HTR-8/SVneo (cell line): ENCODE measurements at regions not wholly inside any gene's neighbourhood (a gene's known extent, or its start where the extent isn't known, plus 50 kb on each side); places are given as distances from the start of the nearest gene placed in this dataset.
"Not testable (repeated sequence)": the region's sequence is repeated elsewhere in the genome, so short reads cannot be mapped to it uniquely, and the experiment has no call there.

Experiments used
- DNase-seq: peaks from one replicate; pipeline ENCODE4 v3.0.0; 2011; ENCODE audit warnings: low spot score, mixed read lengths; ENCODE audit not compliant: insufficient read length
- FAIRE-seq: peaks from 2 replicates; lab custom pipeline; 2011; peaks lifted over from hg19 to GRCh38; lab: Jason Lieb, UNC

- FAIRE-seq = no peak
These were observed 424.8 kb upstream of the PLXNA2 start for GRCh38 chr1:208668991-208669390.

DNA sequence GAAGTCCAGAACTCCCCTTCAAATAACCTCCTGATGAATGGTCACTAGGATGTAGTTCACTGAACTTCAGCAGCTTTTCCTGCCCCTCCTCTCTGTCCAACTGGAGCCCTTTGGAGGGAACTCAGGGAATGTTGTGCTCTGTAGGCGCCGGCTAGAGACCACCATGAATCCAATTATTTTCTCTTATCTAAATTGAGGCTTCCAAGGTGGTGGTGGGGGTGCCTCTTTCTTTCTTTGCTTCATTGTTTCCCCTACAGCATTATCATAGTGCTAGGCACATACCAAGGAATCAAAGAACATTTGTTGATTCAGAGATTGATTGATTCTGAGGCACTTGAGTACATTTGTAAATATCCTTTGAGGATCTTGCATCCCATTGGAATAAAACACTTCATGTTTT is 426.6 kb upstream of the PLXNA2 start:
- DNase-seq (no peak), FAIRE-seq (no peak)

More at GRCh38 chr1:208668991-208669390, 424.8 kb upstream of the PLXNA2 start:
- no peak for DNase-seq

GRCh38 chr1:208681878-208682663 is 437.9 kb upstream of the PLXNA2 start:
- DNase-seq (no peak), FAIRE-seq (no peak)

DNA sequence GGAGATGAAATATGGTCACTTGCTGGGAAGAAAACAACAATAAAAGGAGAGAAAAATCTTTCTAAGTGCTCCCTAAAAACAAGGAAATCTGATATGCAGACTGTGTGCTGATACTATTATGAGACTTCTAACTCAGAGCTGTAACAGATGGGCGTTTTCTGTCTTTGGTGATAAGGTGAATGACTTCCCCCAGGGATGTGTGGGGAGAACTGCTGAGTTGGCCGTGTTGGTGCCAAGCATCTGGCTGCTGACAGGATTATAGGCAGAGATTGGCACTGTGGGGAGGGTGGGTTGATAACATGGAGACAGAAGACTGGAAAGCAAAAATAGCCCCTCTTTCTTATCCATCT is 438.5 kb upstream of the PLXNA2 start:
- no peak for DNase-seq
- no peak for FAIRE-seq

DNA sequence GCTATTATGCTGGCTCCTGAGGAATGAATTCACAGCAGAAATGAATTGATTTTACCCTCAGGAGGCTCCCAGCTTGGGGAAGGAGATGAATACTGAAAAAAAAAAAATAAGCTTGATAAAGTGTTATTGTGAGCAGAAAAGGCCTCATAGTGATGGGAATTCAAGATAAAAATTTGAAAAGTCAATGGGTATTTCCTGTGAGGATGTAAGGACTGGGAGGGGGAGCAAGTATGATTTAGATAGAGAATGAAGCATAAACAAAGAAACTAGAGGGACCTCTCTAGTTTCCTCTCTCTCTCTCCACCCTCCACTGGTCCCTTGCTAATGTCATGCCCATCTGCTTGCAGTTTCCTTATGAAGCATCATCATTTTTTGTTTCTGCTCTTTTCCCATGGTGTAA is 439.0 kb upstream of the PLXNA2 start:
- no peak for DNase-seq
- FAIRE-seq = no peak

- no peak for DNase-seq
- no peak for FAIRE-seq
These were observed 440.0 kb upstream of the PLXNA2 start for GRCh38 chr1:208684192-208684591.

DNA sequence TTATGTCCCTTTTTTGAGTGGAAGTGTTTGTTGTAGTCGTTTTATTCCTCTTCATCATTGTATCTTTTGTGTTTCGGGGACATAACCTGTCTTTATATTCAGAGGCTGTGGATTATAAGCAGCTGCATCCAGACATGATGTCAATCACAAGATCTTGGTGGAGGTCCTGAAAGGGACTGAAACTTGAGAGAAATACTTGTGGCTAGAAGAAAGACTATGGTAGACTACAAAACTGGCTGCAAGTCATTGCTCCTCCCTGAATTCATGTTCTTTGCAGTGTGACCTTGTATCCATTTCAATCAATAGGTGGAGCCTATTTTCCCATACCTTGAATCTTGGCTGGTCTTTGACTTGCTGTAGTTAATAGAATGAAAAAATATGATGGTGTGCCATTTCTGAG is 442.4 kb upstream of the PLXNA2 start:
- FAIRE-seq (no peak), DNase-seq (no peak)

GRCh38 chr1:208688656-208689315 is 444.6 kb upstream of the PLXNA2 start:
- DNase-seq (no peak), FAIRE-seq (no peak)

GRCh38 chr1:208691012-208691411 is 446.8 kb upstream of the PLXNA2 start:
- FAIRE-seq (no peak), DNase-seq (no peak)

GRCh38 chr1:208709981-208710380 is 465.8 kb upstream of the PLXNA2 start:
- FAIRE-seq (no peak), DNase-seq (no peak)

DNA sequence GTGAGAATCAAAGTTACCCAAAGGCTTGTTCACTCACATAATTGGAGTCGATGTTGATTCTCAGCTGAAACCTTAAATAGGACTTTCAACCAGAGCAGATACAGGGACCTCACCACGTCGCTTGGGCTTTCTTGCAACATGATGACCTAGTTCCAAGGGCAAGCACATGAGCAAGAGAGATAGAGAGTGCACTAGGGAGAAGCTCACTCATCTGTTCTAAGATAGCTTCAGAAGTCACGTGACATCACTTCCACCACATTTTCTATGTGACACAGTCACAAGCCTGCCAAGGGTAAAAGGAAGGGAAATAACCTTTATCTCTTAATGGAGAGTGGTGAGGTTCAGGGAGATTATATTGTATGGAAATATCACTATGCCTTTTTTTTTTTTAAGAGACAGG is 470.1 kb upstream of the PLXNA2 start:
- FAIRE-seq (no peak), DNase-seq (no peak)

GRCh38 chr1:208717525-208717924 is 473.3 kb upstream of the PLXNA2 start:
- DNase-seq (no peak), FAIRE-seq (no peak)

DNA sequence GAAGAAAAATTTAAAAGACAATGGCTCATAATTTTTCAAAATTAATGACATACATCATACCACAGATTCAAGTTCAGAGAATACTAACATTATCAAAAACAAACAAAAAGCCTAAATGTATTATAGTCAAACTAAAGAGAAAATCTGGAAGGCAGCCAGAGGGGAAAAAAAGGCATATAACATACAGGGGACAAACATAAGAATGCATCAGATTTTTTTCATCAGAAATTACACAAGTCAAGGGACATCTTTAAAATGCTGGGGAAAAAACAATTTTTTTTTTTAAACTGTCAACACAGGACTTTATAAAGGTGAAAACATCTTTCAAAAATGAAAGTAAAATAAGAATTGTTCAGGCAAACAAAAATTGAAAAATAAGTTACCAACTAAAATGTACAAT is 478.4 kb upstream of the PLXNA2 start:
- FAIRE-seq = no peak
- no peak for DNase-seq

GRCh38 chr1:208724079-208724478 is 479.9 kb upstream of the PLXNA2 start:
- DNase-seq (no peak), FAIRE-seq (no peak)

DNA sequence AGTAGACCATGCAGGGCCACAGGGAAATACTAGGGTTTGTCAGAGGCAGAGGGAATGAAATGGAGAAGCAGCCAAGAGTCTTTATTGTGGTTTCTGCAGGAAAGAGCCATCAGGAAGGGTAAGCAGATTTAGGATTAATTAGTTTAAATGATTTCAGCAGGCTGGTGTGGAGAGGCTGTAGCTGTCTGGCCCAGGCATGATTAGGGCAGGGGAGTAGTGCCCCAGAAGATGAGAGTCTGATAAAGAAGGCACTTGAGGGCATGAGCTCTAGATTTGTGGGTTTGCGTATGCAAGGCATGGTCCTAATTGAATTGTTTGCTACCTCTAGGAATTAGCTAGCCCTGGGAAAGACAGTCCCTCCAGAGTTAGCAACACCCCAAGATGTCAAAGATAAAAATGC is 484.6 kb upstream of the PLXNA2 start:
- no peak for FAIRE-seq
- no peak for DNase-seq

DNA sequence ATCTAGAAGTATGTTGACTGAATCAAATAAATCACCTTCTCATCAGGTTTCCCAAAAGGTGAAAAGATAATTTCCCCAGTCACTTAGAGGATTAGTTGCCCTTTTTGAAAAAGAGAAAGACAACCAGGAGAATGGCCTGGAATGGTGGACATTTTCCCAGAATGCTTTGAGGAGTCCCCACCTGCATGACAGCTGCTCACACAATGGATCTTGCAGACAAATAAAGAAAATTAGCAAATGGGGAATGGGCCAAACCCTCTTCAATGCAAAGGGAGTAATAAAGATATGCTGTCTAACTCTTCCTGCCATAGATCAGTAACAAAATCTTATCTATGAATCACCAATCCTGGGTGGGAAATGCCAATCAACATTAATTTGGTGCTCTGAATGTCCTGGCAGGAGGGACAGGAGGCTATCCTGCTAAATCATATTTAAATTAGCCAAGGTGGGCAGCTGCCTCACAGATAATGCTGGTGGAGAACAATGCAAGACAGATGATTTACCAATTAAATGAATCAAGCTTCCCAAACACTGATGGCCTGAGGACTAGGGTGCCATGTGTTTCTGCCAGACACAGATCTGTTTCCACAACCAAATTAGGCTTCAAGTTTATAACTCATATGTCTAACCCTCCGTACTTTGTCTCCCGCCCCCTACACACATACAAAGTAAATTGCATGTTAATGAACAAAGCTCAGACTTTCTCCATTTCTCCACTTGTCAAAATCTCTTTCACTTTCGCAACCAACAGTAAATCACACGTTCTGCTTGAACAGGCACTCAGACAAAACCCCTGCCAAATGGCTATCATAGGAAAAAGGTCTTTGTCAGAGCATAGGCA is 488.0 kb upstream of the PLXNA2 start:
- DNase-seq (no peak), FAIRE-seq (no peak)

- FAIRE-seq (no peak), DNase-seq (no peak)
These were observed 493.0 kb upstream of the PLXNA2 start for GRCh38 chr1:208737161-208737560.

DNA sequence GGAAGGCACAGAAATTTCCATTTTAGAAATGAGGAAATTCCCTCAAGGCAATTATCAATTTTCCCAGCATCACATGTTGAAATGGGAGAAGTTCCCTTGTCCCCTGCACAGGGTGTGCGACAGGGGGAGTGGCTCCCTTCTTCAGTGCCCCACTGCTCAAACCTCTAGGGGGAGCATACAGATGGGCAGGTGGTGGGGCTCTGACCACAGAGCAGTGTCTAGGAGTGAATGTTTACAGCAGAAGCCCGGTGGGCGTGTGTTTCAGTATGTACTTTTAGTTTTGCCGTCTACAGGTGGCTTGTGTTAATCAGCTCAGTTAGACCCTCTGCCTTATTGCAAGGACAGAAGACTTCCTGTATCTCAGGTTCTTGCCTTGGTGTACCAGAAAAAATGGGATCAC is 493.7 kb upstream of the PLXNA2 start:
- FAIRE-seq (no peak), DNase-seq (no peak)

GRCh38 chr1:208739636-208740035 is 495.5 kb upstream of the PLXNA2 start:
- FAIRE-seq, DNase-seq: not testable (repeated sequence)

DNA sequence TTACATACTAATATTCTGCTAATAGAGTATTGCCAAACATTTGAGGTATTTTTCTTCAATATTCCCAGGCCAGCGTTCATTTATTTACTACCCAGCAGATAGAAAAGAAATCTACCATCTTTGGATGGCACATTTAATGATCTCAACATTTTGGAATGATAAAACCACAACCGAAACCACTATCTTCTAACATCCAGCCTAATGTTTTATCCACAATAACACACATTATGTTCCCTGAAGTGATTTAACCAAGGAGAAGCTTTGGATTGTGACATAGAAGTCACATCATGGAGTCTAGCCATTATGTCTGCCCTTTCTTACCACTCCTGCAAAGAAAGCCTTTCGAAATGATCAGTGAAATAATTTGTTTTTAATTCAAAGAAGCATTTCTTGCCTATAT is 497.1 kb upstream of the PLXNA2 start:
- no peak for DNase-seq
- no peak for FAIRE-seq

- FAIRE-seq (no peak), DNase-seq (no peak)
These were observed 499.2 kb upstream of the PLXNA2 start for GRCh38 chr1:208743361-208743760.
